Hepatocyte (in vitro differentiated cells): ENCODE measurements at regions not wholly inside any gene's neighbourhood (a gene's known extent, or its start where the extent isn't known, plus 50 kb on each side); places are given as distances from the start of the nearest gene placed in this dataset.

ENCODE experiments used
- EZH2 ChIP-seq: fragments of 200-600 bp; sonication (generic); IDR thresholded peaks from 2 replicates; pipeline ENCODE4 v1.6.1; 2016; ENCODE audit warnings: antibody characterized with exemption, mild to moderate bottlenecking, borderline replicate concordance
- EZH2phosphoT487 ChIP-seq: fragments of 200-600 bp; sonication (generic); IDR thresholded peaks from one replicate; pipeline ENCODE4 v1.6.1; 2018; ENCODE audit warnings: antibody characterized with exemption, mild to moderate bottlenecking, low read depth, moderate library complexity; ENCODE audit not compliant: unreplicated experiment, severe bottlenecking
- TF ChIP-seq, protein P1 (sequence below): fragments of 200-600 bp; sonication (generic); IDR thresholded peaks from 2 replicates; pipeline ENCODE4 v1.5.1; 2016; ENCODE audit warnings: antibody characterized with exemption, mild to moderate bottlenecking; ENCODE audit not compliant: poor library complexity

DNA sequence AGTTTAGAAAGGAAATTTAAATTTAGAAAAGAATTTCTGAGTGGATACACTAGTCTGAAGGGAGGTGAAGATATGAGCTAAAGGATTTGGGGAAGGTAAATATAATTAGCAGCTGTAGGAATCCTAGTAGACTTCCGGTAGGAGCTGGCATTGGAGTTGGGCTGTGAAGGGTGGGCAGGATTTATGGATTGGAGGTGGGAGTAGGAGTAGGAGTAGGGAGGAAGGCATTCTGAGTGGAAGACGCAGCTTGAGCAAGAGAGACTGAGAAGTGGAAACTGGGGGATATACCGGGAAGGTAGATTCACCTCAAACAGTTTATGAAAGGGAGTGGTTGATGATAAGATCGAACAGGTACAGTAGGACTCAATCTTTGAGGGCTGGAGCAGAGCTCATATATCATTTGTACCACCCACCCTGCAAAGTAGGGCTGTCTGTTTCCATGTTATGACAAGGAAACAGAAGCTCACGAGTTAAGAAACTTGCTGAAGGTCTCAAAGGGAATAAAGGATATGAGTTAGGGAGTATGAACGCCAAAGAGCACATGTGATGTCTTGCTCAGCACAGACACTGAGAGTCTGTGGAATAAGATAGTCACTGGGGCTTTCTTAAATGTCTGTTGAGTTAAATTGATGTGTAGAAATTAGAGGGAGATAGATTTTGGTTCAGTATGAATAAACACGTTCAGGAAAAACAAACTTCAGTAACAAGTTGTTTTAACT, 81.6 kb downstream of the RPS24 start:
- TF ChIP-seq, protein P1, sequence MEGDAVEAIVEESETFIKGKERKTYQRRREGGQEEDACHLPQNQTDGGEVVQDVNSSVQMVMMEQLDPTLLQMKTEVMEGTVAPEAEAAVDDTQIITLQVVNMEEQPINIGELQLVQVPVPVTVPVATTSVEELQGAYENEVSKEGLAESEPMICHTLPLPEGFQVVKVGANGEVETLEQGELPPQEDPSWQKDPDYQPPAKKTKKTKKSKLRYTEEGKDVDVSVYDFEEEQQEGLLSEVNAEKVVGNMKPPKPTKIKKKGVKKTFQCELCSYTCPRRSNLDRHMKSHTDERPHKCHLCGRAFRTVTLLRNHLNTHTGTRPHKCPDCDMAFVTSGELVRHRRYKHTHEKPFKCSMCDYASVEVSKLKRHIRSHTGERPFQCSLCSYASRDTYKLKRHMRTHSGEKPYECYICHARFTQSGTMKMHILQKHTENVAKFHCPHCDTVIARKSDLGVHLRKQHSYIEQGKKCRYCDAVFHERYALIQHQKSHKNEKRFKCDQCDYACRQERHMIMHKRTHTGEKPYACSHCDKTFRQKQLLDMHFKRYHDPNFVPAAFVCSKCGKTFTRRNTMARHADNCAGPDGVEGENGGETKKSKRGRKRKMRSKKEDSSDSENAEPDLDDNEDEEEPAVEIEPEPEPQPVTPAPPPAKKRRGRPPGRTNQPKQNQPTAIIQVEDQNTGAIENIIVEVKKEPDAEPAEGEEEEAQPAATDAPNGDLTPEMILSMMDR: no peak
- TF ChIP-seq EZH2: no peak
- TF ChIP-seq EZH2phosphoT487: no peak
